ENCODE measurements at regions not wholly inside any gene's neighbourhood (a gene's known extent, or its start where the extent isn't known, plus 50 kb on each side); places are given as distances from the start of the nearest gene placed in this dataset.
A peak's percentile ranks its signal among the peaks of the same experiment; 100 is the strongest.

DNA sequence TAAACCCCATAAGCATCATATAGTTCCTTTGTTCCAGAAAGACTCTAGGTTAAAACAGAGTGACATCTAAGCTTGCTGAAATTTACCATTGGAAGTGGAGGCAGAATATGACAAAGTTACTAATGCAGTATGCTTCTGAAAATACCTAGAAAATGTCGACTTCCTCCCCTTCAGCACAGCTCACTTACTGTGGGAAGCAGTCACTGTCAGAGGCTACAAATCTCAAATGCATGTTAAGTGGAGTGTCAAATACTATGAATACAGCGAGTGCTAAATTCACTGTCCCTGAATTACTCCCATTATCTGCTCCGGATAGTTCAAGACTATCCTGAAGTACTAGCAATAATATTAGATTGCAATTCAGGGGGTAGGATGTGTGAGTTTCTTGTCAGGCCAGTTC, 1454.6 kb downstream of the AACS start:
- no peak overlapping the region for H3K4me3 ChIP-seq (ENCODE audit: low read depth, low read length)
- TF ChIP-seq, protein P1, sequence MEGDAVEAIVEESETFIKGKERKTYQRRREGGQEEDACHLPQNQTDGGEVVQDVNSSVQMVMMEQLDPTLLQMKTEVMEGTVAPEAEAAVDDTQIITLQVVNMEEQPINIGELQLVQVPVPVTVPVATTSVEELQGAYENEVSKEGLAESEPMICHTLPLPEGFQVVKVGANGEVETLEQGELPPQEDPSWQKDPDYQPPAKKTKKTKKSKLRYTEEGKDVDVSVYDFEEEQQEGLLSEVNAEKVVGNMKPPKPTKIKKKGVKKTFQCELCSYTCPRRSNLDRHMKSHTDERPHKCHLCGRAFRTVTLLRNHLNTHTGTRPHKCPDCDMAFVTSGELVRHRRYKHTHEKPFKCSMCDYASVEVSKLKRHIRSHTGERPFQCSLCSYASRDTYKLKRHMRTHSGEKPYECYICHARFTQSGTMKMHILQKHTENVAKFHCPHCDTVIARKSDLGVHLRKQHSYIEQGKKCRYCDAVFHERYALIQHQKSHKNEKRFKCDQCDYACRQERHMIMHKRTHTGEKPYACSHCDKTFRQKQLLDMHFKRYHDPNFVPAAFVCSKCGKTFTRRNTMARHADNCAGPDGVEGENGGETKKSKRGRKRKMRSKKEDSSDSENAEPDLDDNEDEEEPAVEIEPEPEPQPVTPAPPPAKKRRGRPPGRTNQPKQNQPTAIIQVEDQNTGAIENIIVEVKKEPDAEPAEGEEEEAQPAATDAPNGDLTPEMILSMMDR (IDR thresholded peaks at IDR 0.05; ENCODE audit: insufficient read depth, low read depth, low read length): no peak
- DNase-seq (ENCODE audit: low read depth): no peak

DNA sequence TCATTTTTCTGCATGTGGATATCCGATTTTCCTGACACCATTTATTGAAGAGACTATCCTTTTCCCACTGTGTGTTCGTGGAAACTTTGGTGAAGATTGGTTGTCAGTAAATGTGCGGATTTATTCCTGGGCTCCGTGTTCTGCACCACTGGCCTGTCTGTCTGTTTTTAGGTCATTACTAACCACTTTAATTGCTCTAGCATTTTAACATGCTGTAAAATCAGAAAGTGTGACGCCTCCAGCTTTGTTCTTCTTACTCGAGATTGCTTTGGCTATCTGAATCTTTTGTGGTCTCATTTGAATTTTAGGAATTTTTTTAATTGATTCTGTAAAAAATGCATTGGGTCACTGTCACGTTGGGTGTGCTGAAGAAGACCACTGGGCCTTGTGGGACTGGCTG, 1458.7 kb downstream of the AACS start:
- no peak overlapping the region for H3K4me3 ChIP-seq (ENCODE audit: low read depth, low read length)
- DNase-seq (ENCODE audit: low read depth): no peak
- TF ChIP-seq, protein P1 (IDR thresholded peaks at IDR 0.05; ENCODE audit: insufficient read depth, low read depth, low read length): no peak

DNA sequence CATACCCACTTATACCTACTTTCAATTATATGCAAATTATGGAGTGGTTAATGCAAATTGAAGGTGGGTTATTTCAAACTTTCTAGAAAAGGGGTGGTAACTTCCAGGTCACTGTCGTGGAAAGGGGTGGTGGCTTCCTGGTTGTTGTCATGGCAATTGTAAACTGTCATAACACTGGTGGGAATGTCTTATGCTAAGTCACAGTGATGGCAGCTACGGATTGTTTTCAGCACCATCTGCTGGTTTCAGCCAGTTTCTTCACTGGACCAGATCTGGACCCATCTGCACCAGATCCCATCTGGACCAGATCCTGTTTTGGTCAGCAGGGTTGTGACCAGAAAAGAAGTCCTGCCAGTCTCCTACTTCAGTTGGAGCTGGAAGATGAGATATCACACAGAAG, 1469.3 kb downstream of the AACS start:
- TF ChIP-seq, protein P1 (IDR thresholded peaks at IDR 0.05; ENCODE audit: insufficient read depth, low read depth, low read length): no peak
- no peak overlapping the region for H3K4me3 ChIP-seq (ENCODE audit: low read depth, low read length)
- DNase-seq (ENCODE audit: low read depth): no peak

DNA sequence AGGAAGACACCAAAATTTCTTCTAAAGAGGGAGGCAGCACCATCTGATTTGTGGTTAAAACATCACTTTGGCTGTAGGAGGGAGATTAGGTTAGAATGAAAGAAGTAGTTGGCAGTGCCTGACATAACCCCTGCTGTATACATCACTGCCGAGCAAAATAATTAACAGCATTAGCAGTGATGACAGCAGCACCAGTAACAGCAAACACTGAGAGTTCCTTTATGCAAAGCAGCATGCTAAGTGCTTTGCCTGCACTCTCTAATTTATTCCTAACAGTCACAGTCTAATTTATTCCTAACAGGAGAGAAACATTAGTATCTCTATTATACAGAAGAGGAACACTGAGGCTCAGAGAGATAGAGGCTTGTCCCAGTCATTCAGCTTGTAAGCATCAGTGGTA, 1469.7 kb downstream of the AACS start:
- TF ChIP-seq, protein P1 (IDR thresholded peaks at IDR 0.05; ENCODE audit: insufficient read depth, low read depth, low read length): no peak
- no peak overlapping the region for H3K4me3 ChIP-seq (ENCODE audit: low read depth, low read length)
- no peak for DNase-seq (ENCODE audit: low read depth)

DNA sequence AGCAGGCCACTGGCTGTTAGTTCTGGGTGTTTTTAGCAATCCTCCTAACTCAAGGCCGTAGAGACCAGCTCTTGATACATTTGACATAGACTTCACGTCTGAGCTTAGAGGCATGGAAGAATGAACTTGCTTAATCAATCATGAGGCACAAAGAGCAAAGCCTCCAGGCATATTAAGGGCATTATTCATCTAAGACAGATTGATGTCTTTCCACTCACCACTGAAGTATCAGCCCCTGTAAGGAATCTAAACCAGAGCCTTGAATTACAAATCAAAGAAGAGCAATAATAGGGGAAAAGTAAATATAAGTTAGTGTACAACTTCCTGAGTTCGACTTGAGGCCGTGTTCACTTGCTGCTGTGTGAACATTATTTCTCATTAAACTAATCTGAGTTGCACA, 1470.7 kb downstream of the AACS start:
- no peak overlapping the region for H3K4me3 ChIP-seq (ENCODE audit: low read depth, low read length)
- TF ChIP-seq, protein P1 (IDR thresholded peaks at IDR 0.05; ENCODE audit: insufficient read depth, low read depth, low read length): no peak
- DNase-seq (ENCODE audit: low read depth): peak; percentile 6

DNA sequence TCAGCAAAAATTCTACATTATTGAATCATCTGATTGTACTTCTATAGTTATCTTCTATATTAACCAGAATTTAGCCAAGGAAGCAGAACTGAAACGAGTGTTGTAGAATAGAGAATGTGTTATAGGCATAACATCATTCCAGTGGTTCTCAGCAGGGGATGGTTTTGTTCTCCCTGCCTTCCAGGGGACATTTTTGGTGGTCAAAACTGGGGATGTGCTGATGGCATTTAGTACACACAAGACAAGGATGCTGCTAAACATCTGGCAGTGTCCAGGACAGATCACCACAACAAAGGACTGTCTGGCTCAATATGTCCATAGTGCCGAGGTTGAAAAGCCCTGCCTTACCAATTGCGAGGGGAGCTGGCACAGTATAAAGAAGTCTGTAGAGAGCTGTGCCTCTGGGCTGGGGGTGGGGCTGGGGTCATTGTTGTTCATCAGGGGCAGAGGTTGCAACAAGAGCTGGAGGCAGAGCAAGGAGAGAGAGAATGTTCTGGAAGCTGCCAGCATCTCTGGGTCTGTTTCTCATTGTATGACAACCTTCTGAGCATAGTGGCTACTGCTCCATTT, 1472.8 kb downstream of the AACS start:
- no peak overlapping the region for H3K4me3 ChIP-seq (ENCODE audit: low read depth, low read length)
- peak; percentile 18 for DNase-seq (ENCODE audit: low read depth)
- TF ChIP-seq, protein P1 (IDR thresholded peaks at IDR 0.05; ENCODE audit: insufficient read depth, low read depth, low read length): no peak

DNA sequence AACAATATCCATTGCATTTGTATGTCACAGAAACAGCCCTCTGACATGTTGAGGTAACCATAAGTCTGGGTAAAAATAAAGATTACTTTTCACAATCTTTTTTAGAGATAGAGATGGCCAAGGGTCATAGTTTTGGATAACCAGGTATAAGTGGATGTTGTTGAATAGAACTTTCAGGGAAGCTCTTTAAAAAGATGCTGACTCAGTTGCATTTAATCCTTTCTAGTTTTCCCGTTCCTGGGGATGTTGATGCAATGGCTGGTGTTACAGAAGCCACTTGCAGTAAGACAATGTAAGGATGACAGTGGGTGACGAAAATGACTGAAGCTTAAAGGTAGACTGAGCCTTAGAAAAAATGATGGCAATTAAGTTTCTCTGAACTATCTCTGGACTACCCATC, 1473.7 kb downstream of the AACS start:
- no peak overlapping the region for H3K4me3 ChIP-seq (ENCODE audit: low read depth, low read length)
- TF ChIP-seq, protein P1 (IDR thresholded peaks at IDR 0.05; ENCODE audit: insufficient read depth, low read depth, low read length): no peak

More for the DNA sequence above, 1473.7 kb downstream of the AACS start:
- DNase-seq (ENCODE audit: low read depth): no peak
